H9 (cell line): ENCODE measurements at regions not wholly inside any gene's neighbourhood (a gene's known extent, or its start where the extent isn't known, plus 50 kb on each side); places are given as distances from the start of the nearest gene placed in this dataset.

ENCODE experiments used
- DNase-seq: peaks from one replicate; pipeline ENCODE4 v3.0.0-alpha.2; 2017
- H2AFZ ChIP-seq: one replicate; pipeline ENCODE4 v1.6.1; 2013; ENCODE audit warnings: mild to moderate bottlenecking, low read length, control low read depth, moderate library complexity
- H2AK5ac ChIP-seq: 2 replicates; pipeline ENCODE4 v1.6.1; 2013; ENCODE audit warnings: low read length, control low read depth, mixed read lengths; ENCODE audit not compliant: insufficient read length
- H2BK120ac ChIP-seq: one replicate; pipeline ENCODE4 v1.6.1; 2013; ENCODE audit warnings: low read depth, mild to moderate bottlenecking, low read length, control low read depth, inconsistent platforms; ENCODE audit not compliant: poor library complexity, severe bottlenecking
- H2BK12ac ChIP-seq: 2 replicates; pipeline ENCODE4 v1.6.1; 2013; ENCODE audit warnings: low read length, control low read depth, mixed read lengths, low read depth; ENCODE audit not compliant: insufficient read length
- H2BK15ac ChIP-seq: 2 replicates; pipeline ENCODE4 v1.6.1; 2013; ENCODE audit warnings: low read depth, low read length, control low read depth
- H2BK20ac ChIP-seq: one replicate; pipeline ENCODE4 v1.6.1; 2013; ENCODE audit warnings: low read depth, mild to moderate bottlenecking, low read length, control low read depth, inconsistent platforms; ENCODE audit not compliant: poor library complexity, severe bottlenecking
- H2BK5ac ChIP-seq: 2 replicates; pipeline ENCODE4 v1.6.1; 2013; ENCODE audit warnings: low read length, control low read depth, mixed read lengths; ENCODE audit not compliant: insufficient read length
- H3K14ac ChIP-seq: 2 replicates; pipeline ENCODE4 v1.6.1; 2013; ENCODE audit warnings: low read length, control low read depth; ENCODE audit not compliant: insufficient read depth
- H3K18ac ChIP-seq: 2 replicates; pipeline ENCODE4 v1.6.1; 2013; ENCODE audit warnings: low read depth, mild to moderate bottlenecking, mixed read lengths, low read length, control low read depth; ENCODE audit not compliant: insufficient read length
- H3K23ac ChIP-seq: 2 replicates; pipeline ENCODE4 v1.6.1; 2013; ENCODE audit warnings: low read length, control low read depth, mixed read lengths, low read depth; ENCODE audit not compliant: insufficient read length
- H3K23me2 ChIP-seq: 2 replicates; pipeline ENCODE4 v1.6.1; 2013; ENCODE audit warnings: low read depth, mild to moderate bottlenecking, mixed read lengths, low read length, control low read depth; ENCODE audit not compliant: insufficient read length, poor library complexity, severe bottlenecking
- H3K27ac ChIP-seq: 2 replicates; pipeline ENCODE4 v1.5.1; 2013; ENCODE audit warnings: low read length, control low read depth, mixed read lengths, low read depth; ENCODE audit not compliant: insufficient read length
- H3K27me3 ChIP-seq: 2 replicates; pipeline ENCODE4 v1.6.1; 2013; ENCODE audit warnings: low read length, control low read depth, inconsistent platforms; ENCODE audit not compliant: insufficient read depth
- H3K4ac ChIP-seq: 2 replicates; pipeline ENCODE4 v1.6.1; 2013; ENCODE audit warnings: low read depth, mild to moderate bottlenecking, control low read depth, inconsistent platforms, low read length, moderate library complexity
- H3K4me1 ChIP-seq: 2 replicates; pipeline ENCODE4 v1.6.1; 2013; ENCODE audit warnings: low read length, control low read depth, inconsistent platforms; ENCODE audit not compliant: insufficient read depth
- H3K4me2 ChIP-seq: 2 replicates; pipeline ENCODE4 v1.6.1; 2013; ENCODE audit warnings: low read length, control low read depth, mixed read lengths; ENCODE audit not compliant: insufficient read length, insufficient read depth
- H3K56ac ChIP-seq: 2 replicates; pipeline ENCODE4 v1.6.1; 2013; ENCODE audit warnings: low read depth, mild to moderate bottlenecking, mixed read lengths, low read length, control low read depth; ENCODE audit not compliant: insufficient read length
- H3K79me1 ChIP-seq: 2 replicates; pipeline ENCODE4 v1.6.1; 2013; ENCODE audit warnings: low read depth, mild to moderate bottlenecking, moderate library complexity, low read length, control low read depth, inconsistent platforms; ENCODE audit not compliant: insufficient read depth, poor library complexity, severe bottlenecking
- H3K79me2 ChIP-seq: 2 replicates; pipeline ENCODE4 v1.6.1; 2013; ENCODE audit warnings: low read length, control low read depth, inconsistent platforms; ENCODE audit not compliant: insufficient read depth
- H3K9ac ChIP-seq: 2 replicates; pipeline ENCODE4 v1.6.1; 2013; ENCODE audit warnings: low read length, control low read depth, mixed read lengths; ENCODE audit not compliant: insufficient read length; ENCODE audit errors: extremely low read depth
- H3K9me3 ChIP-seq: one replicate; pipeline ENCODE4 v1.6.1; 2013; ENCODE audit warnings: low read depth, low read length, inconsistent platforms; ENCODE audit not compliant: control insufficient read depth
- H3T11ph ChIP-seq: one replicate; pipeline ENCODE4 v1.6.1; 2013; ENCODE audit warnings: mild to moderate bottlenecking, low read length, control low read depth, inconsistent platforms
- H4K20me1 ChIP-seq: one replicate; pipeline ENCODE4 v1.6.1; 2013; ENCODE audit not compliant: control insufficient read depth, insufficient read length, insufficient read depth
- H4K5ac ChIP-seq: 2 replicates; pipeline ENCODE4 v1.6.1; 2013; ENCODE audit warnings: low read depth, mild to moderate bottlenecking, mixed read lengths, low read length, control low read depth; ENCODE audit not compliant: insufficient read length
- H4K8ac ChIP-seq: replicated peaks from 2 replicates; pipeline ENCODE4 v1.6.1; 2013; ENCODE audit warnings: low read length, control low read depth, mixed read lengths, low read depth; ENCODE audit not compliant: insufficient read length
- H4K91ac ChIP-seq: 2 replicates; pipeline ENCODE4 v1.6.1; 2013; ENCODE audit warnings: low read depth, mild to moderate bottlenecking, moderate library complexity, mixed read lengths, low read length, control low read depth; ENCODE audit not compliant: insufficient read length
- H3K27ac Mint-ChIP-seq, 3 experiments: 2 replicates in 2 of 3; 3 replicates in 1 of 3; pipeline ENCODE4 v1.8.0; 2020 to 2021; ENCODE audit warnings: mixed read lengths in 3 of 3, mild to moderate bottlenecking in 1 of 3, moderate library complexity in 1 of 3
- H3K27me3 Mint-ChIP-seq: 2 replicates; pipeline ENCODE4 v1.8.0; 2021; ENCODE audit warnings: low read depth, mild to moderate bottlenecking, moderate library complexity, mixed read lengths
- H3K36me3 Mint-ChIP-seq, 3 experiments: 2 replicates in 2 of 3; 3 replicates in 1 of 3; pipeline ENCODE4 v1.8.0; 2020 to 2021; ENCODE audit warnings: low read depth in 3 of 3, mixed read lengths in 3 of 3; ENCODE audit not compliant: insufficient read depth in 1 of 3
- H3K4me1 Mint-ChIP-seq, 2 experiments: 2 replicates each; pipeline ENCODE4 v1.8.0; 2020; ENCODE audit warnings: mixed read lengths in 2 of 2
- H3K4me3 Mint-ChIP-seq, 2 experiments: 2 replicates in 1 of 2; 3 replicates in 1 of 2; pipeline ENCODE4 v1.8.0; 2020 to 2021; ENCODE audit warnings: mild to moderate bottlenecking in 2 of 2, mixed read lengths in 2 of 2, moderate library complexity in 1 of 2
- H3K9me3 Mint-ChIP-seq, 2 experiments: 2 replicates in 1 of 2; 3 replicates in 1 of 2; pipeline ENCODE4 v1.8.0; 2020; ENCODE audit warnings: mild to moderate bottlenecking in 2 of 2, mixed read lengths in 2 of 2, moderate library complexity in 1 of 2
- WGBS: extraction: QIAGEN DNeasy Blood & Tissue Kit; methylation state at CpG from one replicate; pipeline ENCODE4 v1.1.7; 2013; ENCODE audit warnings: missing lambda C conversion rate, low lambda C conversion rate, mixed read lengths; ENCODE audit not compliant: insufficient read length; ENCODE audit errors: extremely low coverage; 5-methylcytosine and 5-hydroxymethylcytosine counted together
- TF ChIP-seq, protein P1 (sequence below): fragments of 200-600 bp; sonication (generic); conservative IDR thresholded peaks from 3 replicates; pipeline ENCODE4 v1.8.0; 2021; ENCODE audit warnings: antibody characterized with exemption, mild to moderate bottlenecking

DNA sequence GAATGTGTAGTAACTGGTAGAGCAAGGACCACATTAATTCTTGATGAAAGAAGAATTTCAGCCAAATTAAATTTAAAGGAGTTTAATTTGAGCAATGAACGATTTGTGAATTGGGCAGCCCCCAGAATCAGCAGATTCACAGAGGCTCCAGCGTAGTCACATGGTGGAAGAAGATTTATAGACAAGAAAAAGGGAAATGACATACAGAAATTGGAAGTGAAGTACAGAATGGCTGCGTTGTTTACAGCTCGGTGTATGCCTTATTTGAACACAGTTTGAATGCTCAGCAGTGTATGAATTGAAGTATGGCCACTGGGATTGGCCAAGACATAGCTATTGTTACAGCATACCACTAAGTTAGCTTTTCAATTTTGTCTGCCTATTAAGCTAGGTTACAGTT, 173.6 kb upstream of the ARG1 start:
- Histone ChIP-seq H3K23me2 (no peaks in the 10 kb centered on the region), H2BK15ac (no peak overlapping the region), H3K9me3 (no peaks in the 10 kb centered on the region), H3K4ac (no peak overlapping the region), H3K56ac (no peak overlapping the region), H2BK12ac (no peak overlapping the region), H4K8ac (no peak overlapping the region), H3K79me2 (no peaks in the 10 kb centered on the region), H3K18ac (no peak overlapping the region), H2BK5ac (no peak overlapping the region), H3K4me1 (no peaks in the 10 kb centered on the region), H3K27ac (no peak overlapping the region), H3K14ac (no peak overlapping the region), H3K79me1 (no peaks in the 10 kb centered on the region), H3K4me2 (no peak overlapping the region), H3K27me3 (no peaks in the 10 kb centered on the region), H2BK120ac (no peak overlapping the region), H3T11ph (no peak overlapping the region), H3K23ac (no peak overlapping the region), H2AFZ (no peak overlapping the region), H4K91ac (no peak overlapping the region), H2AK5ac (no peak overlapping the region), H4K5ac (no peak overlapping the region), H3K9ac (no peak overlapping the region), H2BK20ac (no peak overlapping the region), H4K20me1 (no peaks in the 10 kb centered on the region)
- no CpG with 5 or more reads among the region's 4 CpGs for WGBS
- H3K36me3 Mint-ChIP-seq, result peaks cover 11 to 33% (median 23%) of the 10 kb centered on the region in 3 experiments
- H3K27ac Mint-ChIP-seq, result no peak overlapping the region
- TF ChIP-seq, protein P1, sequence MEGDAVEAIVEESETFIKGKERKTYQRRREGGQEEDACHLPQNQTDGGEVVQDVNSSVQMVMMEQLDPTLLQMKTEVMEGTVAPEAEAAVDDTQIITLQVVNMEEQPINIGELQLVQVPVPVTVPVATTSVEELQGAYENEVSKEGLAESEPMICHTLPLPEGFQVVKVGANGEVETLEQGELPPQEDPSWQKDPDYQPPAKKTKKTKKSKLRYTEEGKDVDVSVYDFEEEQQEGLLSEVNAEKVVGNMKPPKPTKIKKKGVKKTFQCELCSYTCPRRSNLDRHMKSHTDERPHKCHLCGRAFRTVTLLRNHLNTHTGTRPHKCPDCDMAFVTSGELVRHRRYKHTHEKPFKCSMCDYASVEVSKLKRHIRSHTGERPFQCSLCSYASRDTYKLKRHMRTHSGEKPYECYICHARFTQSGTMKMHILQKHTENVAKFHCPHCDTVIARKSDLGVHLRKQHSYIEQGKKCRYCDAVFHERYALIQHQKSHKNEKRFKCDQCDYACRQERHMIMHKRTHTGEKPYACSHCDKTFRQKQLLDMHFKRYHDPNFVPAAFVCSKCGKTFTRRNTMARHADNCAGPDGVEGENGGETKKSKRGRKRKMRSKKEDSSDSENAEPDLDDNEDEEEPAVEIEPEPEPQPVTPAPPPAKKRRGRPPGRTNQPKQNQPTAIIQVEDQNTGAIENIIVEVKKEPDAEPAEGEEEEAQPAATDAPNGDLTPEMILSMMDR, result no peak
- no peak overlapping the region for H3K4me3 Mint-ChIP-seq
- H3K4me1 Mint-ChIP-seq, result peaks cover 3 to 13% of the 10 kb centered on the region in 2 experiments; a peak in 3 of 4 replicates
- H3K9me3 Mint-ChIP-seq, result peaks cover 34 to 39% of the 10 kb centered on the region in 2 experiments
- peaks cover 6% of the 10 kb centered on the region for H3K27me3 Mint-ChIP-seq
- DNase-seq, result no peak
